NOMO-1 (cell line): ENCODE measurements at regions not wholly inside any gene's neighbourhood (a gene's known extent, or its start where the extent isn't known, plus 50 kb on each side); places are given as distances from the start of the nearest gene placed in this dataset.

Experiments used
- DNase-seq, 2 experiments: peaks; one replicate each; lab custom pipeline; 2025; ENCODE audit not compliant: unreplicated experiment in 2 of 2; lab: John Stamatoyannopoulos, UW

GRCh38 chr3:159850481-159850880, 138.2 kb upstream of the IL12A start:
- DNase-seq, result peak; percentile 54 to 59

GRCh38 chr3:159852266-159852665, 136.4 kb upstream of the IL12A start:
- DNase-seq, result no peak

DNA sequence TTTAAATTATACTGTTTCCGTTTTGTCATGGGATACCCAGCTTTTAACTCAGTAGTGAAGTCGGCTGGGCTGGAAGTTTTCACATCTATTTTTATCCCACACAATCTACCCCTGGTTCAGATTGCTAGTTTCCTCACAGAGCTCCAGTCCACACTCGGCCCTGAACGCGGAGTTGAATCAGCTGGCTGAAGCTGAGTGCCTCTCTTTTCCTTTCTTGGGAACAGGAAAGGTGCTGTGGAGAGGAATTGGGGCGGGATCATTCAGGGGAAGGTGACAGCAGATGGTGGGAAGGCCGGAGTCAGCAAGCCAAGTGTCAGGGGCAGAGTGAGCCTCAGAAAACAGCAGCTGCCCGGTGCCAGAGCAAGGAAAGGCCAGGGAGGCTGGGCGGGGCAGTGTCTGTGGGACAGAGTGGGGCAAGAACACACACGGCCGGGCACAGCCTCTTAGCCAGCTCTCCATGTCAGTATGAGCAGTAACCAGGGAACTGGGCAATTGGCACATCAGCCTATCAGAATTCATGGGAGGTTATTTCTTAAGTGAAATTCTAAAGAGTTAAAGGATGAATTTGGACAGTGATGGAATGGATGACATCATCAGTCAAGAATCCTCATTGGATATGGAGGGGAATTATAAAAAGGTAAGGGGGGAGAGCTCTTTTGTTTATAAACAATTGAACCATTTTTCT, 135.7 kb upstream of the IL12A start:
- no peak for DNase-seq

DNA sequence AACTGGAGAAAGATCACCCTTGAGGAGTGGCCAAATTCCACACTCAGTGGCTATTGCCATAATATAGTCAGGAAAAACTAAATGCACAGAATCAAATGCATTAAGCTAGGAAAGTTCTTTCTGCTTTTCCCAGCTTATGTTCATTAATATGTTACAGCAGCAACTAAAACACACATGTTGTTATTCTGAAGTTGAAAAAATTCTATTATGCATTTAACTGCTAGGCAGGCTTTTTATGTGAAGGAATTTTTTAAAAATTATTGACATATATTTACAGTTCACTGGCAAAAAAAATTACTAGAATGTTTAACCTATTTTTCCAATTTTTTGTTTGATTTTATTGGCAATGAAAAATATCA, 135.2 kb upstream of the IL12A start:
- no peak for DNase-seq

GRCh38 chr3:159854500-159855124, 134.0 kb upstream of the IL12A start:
- no peak for DNase-seq

DNA sequence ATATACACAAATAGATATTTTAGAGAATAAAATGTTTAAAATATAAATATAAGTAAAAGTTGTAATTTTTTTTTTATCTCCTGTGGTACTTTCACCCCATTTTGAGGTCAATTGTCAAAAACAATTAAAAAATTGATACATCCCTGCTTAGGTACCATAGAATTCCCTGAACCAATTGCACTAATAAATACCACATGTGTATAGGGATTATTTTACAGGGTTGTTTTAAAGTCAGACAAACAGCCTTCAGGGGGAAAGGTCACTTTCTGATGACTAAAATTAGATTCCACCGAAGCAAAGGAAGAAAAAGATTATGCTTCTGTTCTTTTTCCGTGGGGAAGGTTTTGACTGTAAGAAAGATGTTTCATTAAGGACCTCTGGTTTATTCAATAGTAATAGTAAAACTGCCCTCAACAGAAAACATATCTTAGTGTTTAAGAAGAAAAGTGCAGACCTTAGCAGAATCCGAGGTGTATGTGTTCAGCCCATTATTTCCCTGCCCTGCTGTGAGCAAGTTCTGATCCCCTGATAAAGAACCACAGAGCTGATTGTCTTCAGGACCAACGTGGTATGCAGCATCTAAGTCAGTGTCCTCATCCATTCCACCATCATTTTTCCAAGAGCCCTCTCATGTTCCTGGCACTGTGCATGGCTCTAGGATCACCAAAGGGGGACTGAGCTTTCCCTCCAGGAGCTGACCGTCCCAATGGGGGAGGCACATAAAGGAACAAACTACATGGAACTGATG, 132.9 kb upstream of the IL12A start:
- no peak for DNase-seq

DNA sequence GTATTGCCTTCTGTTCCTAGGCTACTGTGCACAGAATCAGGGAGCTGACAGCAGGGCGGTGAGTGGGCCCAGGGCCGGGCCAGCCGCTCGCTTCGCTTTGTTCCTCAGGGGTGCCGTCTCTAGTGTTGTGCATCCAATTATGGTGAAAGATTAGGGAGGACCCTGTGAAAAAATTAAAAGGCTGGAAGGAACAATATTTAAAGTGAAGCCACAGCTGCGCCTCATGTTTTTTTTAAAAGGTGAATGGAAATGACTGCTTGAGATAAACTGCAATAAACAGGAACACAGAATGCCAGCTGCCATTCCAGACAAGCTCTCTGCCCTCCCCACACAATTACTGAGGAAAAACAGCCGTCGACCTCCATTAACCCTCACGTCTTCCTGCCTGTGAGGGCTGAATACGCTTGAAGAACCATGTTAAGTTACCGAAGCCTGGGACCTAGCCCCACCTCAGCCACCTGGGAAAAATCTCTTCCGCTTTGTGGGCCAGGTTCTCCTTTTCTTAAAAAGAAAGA, 132.0 kb upstream of the IL12A start:
- DNase-seq, result no peak

- no peak for DNase-seq
Measured at GRCh38 chr3:159857840-159858239, 130.8 kb upstream of the IL12A start.

DNA sequence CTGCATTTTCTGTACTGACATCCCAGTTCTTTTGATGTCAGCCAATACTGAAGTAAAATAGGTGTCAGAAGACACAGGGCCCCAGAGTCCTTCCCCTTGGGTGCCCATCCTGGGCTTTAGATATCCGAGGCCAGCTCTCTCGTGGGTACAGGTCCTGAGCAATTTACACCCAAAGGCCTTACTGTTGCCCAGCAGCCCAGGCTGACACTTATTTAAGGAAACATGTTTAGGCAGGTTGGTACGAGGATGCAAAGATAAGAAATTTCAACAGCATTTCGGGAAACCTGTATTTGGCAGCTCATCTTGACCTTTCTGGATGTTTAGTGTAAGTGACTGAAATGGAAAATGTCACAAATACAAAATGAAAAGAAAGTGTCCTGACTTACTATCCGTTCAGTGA, 130.0 kb upstream of the IL12A start:
- DNase-seq, result no peak

DNA sequence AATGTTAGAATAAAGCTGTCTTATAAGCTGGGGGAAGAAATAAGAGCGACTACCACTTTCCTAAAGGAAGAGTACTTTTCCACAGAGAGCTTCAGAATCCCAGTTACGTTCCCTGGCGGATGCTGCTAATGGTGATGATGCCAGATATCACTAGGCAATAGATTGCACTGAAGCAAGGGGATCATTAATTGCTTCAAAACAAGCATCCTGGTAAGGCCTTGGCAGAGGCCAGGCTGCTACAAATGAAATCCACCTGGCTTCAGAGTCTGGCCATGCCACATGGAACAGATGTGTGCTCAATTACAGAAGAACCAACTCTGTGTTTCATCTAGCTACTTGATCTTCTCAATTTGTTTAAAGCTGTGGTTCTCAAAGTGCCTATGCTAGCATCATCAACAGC, 129.2 kb upstream of the IL12A start:
- no peak for DNase-seq

DNA sequence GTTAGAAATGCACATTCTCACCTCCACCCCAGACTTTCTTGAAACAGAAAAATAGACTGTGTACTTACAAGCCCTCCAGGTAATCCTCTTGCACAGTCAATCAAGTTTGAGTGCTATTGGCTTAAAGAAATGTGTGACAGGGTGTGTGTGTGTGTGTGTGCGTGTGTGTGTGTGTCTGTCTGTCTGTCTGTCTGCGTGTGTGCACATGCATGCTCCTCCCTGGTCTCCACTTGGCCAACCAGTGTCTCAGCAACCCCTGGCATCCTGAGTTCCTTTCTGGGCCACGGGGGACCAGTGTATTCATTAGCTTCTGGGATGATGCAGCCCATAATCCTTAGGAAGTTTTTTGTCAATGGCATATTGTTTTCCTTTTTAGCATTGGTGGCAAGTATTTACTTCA, 128.8 kb upstream of the IL12A start:
- no peak for DNase-seq

DNA sequence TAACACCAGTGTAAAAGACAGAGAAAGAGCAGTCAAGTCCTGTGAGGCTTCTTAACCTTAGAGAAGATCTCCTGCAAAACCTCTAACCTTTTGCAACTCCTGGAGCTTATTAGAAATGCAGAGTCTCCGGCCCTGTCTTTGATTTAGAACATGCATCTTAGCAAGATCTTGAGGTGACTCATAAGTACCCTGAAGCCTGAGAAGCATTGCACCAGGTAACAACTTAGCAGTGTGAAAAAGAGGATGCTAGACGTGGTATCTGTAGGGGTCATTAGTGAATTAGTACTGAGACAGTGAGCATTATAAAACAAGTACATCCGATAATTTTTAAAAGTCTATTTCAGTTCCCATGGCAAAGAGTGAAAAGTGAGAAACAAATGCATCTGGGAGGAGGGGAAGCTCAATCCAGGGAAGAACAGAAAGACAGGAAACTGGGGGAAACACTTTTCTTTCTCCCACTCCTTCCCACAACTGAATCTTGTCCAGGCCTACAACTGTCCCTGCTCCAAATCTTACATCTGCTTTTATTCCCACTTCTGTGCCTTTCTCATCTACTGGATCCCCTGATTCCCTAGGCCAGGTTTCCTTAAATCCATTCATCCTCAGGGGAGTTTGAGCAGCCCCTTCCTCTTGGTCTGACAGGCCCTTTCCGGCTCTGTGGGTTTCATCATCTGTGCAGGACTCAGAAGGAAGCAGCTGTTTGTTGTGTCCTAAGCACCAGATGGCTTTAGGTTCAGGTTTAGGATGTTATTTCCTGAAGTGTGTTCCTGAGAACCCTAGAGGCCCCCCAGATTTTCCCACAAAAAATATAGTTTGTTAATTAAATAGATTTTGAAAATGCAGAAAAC, 128.1 kb upstream of the IL12A start:
- peak in 1 of 2 experiments; percentile 15 for DNase-seq

- DNase-seq, result no peak
Measured at GRCh38 chr3:159861369-159861987, 127.2 kb upstream of the IL12A start.

DNA sequence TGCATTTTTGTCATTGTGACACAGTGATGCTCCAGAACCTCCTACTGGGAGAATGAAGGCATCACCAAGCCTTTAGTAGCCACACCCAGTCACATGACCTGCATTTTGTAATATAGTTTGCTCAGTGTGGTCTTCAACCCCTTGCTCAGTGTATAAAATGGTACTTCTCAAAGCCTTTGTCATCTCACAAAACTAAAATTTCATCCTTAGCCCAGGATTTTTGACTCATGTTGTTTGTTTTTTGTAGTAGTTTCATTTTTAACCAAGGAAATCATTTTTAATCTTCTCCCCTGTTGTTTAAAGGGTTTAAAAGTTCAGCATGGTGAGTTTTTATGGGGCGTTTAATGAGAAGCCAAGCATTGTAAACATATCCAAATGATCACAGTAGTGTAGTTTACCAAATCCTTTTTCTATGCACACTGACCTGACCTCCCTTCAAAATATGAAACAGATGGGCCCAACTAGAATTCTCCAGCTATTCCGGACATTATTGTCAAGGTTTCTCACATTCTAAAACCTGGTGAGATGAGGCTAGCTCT, 123.5 kb upstream of the IL12A start:
- no peak for DNase-seq

GRCh38 chr3:159866201-159866746, 122.4 kb upstream of the IL12A start:
- no peak for DNase-seq

DNA sequence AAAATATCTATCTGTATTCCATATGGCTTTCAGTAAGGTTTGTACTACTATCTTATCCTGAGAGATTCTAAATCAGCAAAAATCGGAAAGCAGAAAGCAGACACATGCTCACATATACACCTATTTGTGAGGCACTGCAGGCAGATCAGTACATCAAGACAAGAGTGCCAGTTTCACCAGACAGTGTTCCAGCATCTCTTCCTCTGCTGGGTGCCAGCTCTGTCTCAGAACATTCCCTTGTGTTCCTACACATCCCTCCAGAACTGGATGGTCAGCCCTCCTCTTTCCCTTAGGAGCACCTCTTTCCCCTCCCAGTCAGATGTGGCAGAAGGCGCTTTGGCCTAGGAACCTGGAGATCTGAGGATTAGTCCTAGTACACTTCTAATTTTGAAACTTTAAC, 121.3 kb upstream of the IL12A start:
- DNase-seq, result no peak

DNA sequence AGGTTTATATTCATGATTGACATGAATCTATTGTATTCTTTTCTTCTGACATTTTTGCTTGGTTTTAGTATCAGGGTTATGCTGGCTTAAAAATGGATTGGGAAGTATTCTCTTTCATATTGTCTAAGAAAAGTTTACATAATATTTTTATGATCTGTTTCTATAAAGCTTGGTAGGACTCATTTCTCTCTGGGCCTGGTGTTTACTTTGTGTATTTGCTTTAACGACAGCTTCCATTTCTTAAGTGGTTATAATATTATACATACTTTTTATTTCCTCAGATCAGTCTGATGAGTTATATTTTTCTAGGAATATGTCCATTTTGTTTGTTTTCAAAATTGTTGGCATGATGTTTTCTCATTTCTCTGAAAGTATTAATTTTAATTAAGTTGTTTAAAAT, 117.9 kb upstream of the IL12A start:
- no peak for DNase-seq

GRCh38 chr3:159872374-159873109, 116.1 kb upstream of the IL12A start:
- no peak for DNase-seq

- DNase-seq, result no peak
Measured at GRCh38 chr3:159875116-159875515, 113.5 kb upstream of the IL12A start.
